GM12891 (cell line): ENCODE measurements at regions not wholly inside any gene's neighbourhood (a gene's known extent, or its start where the extent isn't known, plus 50 kb on each side); places are given as distances from the start of the nearest gene placed in this dataset.

Experiments used
- POLR2A ChIP-seq: IDR thresholded peaks from 2 replicates; pipeline ENCODE4 v1.6.1; 2011; ENCODE audit warnings: low read depth, low read length, control low read depth
- POLR2AphosphoS5 ChIP-seq: IDR thresholded peaks from 2 replicates; pipeline ENCODE4 v1.6.1; 2011; ENCODE audit warnings: low read depth, low read length, control low read depth
- SPI1 ChIP-seq: IDR thresholded peaks from 2 replicates; pipeline ENCODE4 v1.6.1; 2011; ENCODE audit warnings: low read depth, low read length, control low read depth

DNA sequence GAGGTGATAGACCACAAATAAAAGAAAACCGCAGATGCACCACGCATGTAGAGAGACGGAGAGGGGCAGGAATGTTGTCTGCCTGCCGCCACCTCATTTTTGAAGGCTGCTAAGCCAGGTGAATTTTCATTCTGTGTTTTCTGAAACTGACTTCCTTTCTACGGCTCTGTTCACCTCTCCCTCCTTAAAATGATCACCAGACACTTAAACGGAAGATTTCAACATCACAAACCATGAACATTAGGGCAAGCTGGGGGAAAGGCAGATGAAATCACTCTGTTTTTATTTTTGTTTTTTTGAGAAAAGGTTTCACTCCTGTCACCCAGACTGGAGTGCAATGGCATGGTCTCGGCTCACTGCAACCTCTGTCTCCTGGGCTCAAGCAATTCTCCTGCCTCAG is 232.4 kb downstream of the MIAT start:
- TF ChIP-seq POLR2A (no peak), SPI1 (no peak), POLR2AphosphoS5 (no peak)
